Ovary (tissue), 3 donors: ENCODE measurements at regions not wholly inside any gene's neighbourhood (a gene's known extent, or its start where the extent isn't known, plus 50 kb on each side); places are given as distances from the start of the nearest gene placed in this dataset.

Source experiments
- POLR2A ChIP-seq: fragments of 450-650 bp; IDR thresholded peaks from one replicate; pipeline ENCODE4 v1.6.1; 2017; ENCODE audit warnings: antibody characterized with exemption, mild to moderate bottlenecking, moderate library complexity
- TF ChIP-seq, protein P1 (sequence below), 3 donors: fragments of 450-650 bp in 2 of 3; fragments of 200-600 bp in 1 of 3; IDR thresholded peaks; one replicate each; pipeline versions ENCODE4 v1.5.1 to v1.8.0; 2016 to 2022; ENCODE audit warnings: antibody characterized with exemption in 3 of 3, mild to moderate bottlenecking in 1 of 3
- donor health status: DM: no; HTN: no; CAD: no.

GRCh38 chr18:8900552-8900951 lies 195.2 kb downstream of the MTCL1 start:
- no peak for TF ChIP-seq POLR2A
- TF ChIP-seq, protein P1, sequence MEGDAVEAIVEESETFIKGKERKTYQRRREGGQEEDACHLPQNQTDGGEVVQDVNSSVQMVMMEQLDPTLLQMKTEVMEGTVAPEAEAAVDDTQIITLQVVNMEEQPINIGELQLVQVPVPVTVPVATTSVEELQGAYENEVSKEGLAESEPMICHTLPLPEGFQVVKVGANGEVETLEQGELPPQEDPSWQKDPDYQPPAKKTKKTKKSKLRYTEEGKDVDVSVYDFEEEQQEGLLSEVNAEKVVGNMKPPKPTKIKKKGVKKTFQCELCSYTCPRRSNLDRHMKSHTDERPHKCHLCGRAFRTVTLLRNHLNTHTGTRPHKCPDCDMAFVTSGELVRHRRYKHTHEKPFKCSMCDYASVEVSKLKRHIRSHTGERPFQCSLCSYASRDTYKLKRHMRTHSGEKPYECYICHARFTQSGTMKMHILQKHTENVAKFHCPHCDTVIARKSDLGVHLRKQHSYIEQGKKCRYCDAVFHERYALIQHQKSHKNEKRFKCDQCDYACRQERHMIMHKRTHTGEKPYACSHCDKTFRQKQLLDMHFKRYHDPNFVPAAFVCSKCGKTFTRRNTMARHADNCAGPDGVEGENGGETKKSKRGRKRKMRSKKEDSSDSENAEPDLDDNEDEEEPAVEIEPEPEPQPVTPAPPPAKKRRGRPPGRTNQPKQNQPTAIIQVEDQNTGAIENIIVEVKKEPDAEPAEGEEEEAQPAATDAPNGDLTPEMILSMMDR (IDR thresholded peaks at IDR 0.05), result no peak
